Activated CD8-positive, alpha-beta T cell treated with anti-CD3 and anti-CD28 coated beads for 36 hours (primary cell): ENCODE measurements at regions not wholly inside any gene's neighbourhood (a gene's known extent, or its start where the extent isn't known, plus 50 kb on each side); places are given as distances from the start of the nearest gene placed in this dataset.

ENCODE experiments used
- ATAC-seq: fragments of 200-7000 bp; cut with Tn5 transposase; one replicate; pipeline ENCODE4 v1.10.0; 2021; ENCODE audit warnings: mild to moderate bottlenecking, moderate library complexity
- CTCF ChIA-PET: fragments of 350-600 bp; sonication (Branson Sonifier 250); formaldehyde crosslinking; loops from one replicate; lab custom pipeline; 2021; ENCODE audit warnings: antibody characterized with exemption; lab: Charles Lee
- POLR2A ChIA-PET: fragments of 350-600 bp; sonication (Branson Sonifier 250); formaldehyde crosslinking; loops from one replicate; lab custom pipeline; 2021; ENCODE audit warnings: antibody characterized with exemption; lab: Charles Lee
- DNase-seq: peaks from one replicate; pipeline ENCODE4 v3.0.0-alpha.2; 2020
- H3K27ac Mint-ChIP-seq: one replicate; pipeline ENCODE4 v1.8.0; 2021; ENCODE audit warnings: mild to moderate bottlenecking, mixed read lengths
- H3K27me3 Mint-ChIP-seq: one replicate; pipeline ENCODE4 v1.8.0; 2021; ENCODE audit warnings: mixed read lengths
- H3K36me3 Mint-ChIP-seq: one replicate; pipeline ENCODE4 v1.8.0; 2021; ENCODE audit warnings: low read depth, mixed read lengths
- H3K4me1 Mint-ChIP-seq: one replicate; pipeline ENCODE4 v1.8.0; 2021; ENCODE audit warnings: low read depth, mixed read lengths
- H3K4me3 Mint-ChIP-seq: one replicate; pipeline ENCODE4 v1.8.0; 2021; ENCODE audit warnings: mild to moderate bottlenecking, moderate library complexity, mixed read lengths
- H3K9me3 Mint-ChIP-seq: one replicate; pipeline ENCODE4 v1.8.0; 2021; ENCODE audit warnings: mixed read lengths
- CTCF ChIP-seq: fragments of 200-600 bp; IDR thresholded peaks from one replicate; pipeline ENCODE4 v1.8.0; 2022; ENCODE audit warnings: antibody characterized with exemption, mild to moderate bottlenecking
- intact Hi-C: fragments of 100-400 bp; cut with micrococcal nuclease; formaldehyde crosslinking; loops from one replicate; pipeline ENCODE4 v1.10.0; 2022

GRCh38 chr13:44030615-44031014 lies 150.9 kb downstream of the LACC1 start:
- no peak for DNase-seq
- H3K27ac Mint-ChIP-seq: no peak overlapping the region
- no peaks in the 10 kb centered on the region for H3K9me3 Mint-ChIP-seq
- ATAC-seq: no peak
- no peak overlapping the region for H3K4me3 Mint-ChIP-seq
- TF ChIP-seq CTCF: no peak
- ChIA-PET CTCF (no interaction called here), POLR2A (interaction anchor here (0.6 kb wide), 1 partner anchor 210 kb away, joined by 3 read pairs; no protein-coding TSS in a partner anchor)
- no peaks in the 10 kb centered on the region for H3K4me1 Mint-ChIP-seq
- no peaks in the 10 kb centered on the region for H3K36me3 Mint-ChIP-seq
- H3K27me3 Mint-ChIP-seq: peaks cover 2% of the 10 kb centered on the region
- intact Hi-C loops: no loop called here

DNA sequence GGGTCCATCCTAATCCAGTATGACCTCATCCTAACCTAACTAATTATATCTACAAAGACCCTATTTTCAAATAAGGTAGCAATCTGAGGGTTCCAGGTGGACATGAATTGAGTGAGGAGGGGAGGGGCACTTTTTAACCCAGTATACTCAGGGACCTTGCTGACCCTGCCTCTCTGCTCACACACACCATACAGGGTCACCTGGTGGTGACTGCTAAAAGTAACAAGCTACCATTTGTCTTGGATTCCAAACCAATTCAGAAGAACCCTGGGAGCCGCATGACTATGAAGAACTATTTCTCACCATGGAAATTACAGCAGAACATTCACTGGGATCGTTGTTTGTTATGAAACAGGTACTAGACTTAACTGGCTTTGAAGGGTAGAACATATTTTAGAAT lies 151.9 kb downstream of the LACC1 start:
- DNase-seq: no peak
- H3K27ac Mint-ChIP-seq: no peak overlapping the region
- H3K4me3 Mint-ChIP-seq: no peak overlapping the region
- intact Hi-C loops: no loop called here
- H3K4me1 Mint-ChIP-seq: no peaks in the 10 kb centered on the region
- no peak for TF ChIP-seq CTCF
- POLR2A ChIA-PET: interaction anchor here (0.5 kb wide), 1 partner anchor 8 kb away, joined by 5 read pairs; no protein-coding TSS in a partner anchor
- CTCF ChIA-PET: no interaction called here
- no peaks in the 10 kb centered on the region for H3K36me3 Mint-ChIP-seq
- H3K27me3 Mint-ChIP-seq: peaks cover 2% of the 10 kb centered on the region
- no peak for ATAC-seq
- no peaks in the 10 kb centered on the region for H3K9me3 Mint-ChIP-seq

GRCh38 chr13:44032802-44033201 lies 153.1 kb downstream of the LACC1 start:
- no peaks in the 10 kb centered on the region for H3K9me3 Mint-ChIP-seq
- ATAC-seq (no peak), DNase-seq (no peak)
- ChIA-PET CTCF (no interaction called here), POLR2A (no interaction called here)
- intact Hi-C loops: no loop called here
- H3K4me3 Mint-ChIP-seq: no peak overlapping the region
- H3K36me3 Mint-ChIP-seq: no peaks in the 10 kb centered on the region
- no peaks in the 10 kb centered on the region for H3K27me3 Mint-ChIP-seq
- no peak for TF ChIP-seq CTCF
- H3K4me1 Mint-ChIP-seq: no peaks in the 10 kb centered on the region
- H3K27ac Mint-ChIP-seq: no peak overlapping the region

DNA sequence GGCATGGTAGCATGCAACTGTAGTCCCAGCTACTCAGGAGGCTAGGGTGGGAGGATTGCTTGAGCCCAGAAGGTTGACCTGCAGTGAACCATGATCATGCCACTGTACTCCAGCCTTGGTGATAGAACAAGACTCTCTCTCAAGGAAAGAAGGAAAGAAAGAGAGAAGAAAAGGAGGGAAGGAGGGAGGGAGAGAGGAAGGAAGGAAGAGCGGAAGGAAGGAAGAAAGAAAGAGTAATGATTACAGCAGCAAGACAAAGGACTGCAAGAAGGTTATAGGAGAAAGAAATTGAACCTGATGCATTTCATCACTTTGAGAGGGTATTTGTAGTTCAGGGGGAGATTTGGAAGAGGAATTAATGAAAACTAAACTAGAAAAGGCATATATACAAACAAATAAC lies 155.7 kb downstream of the LACC1 start:
- POLR2A ChIA-PET: no interaction called here
- Mint-ChIP-seq H3K4me1 (no peaks in the 10 kb centered on the region), H3K9me3 (no peaks in the 10 kb centered on the region), H3K36me3 (no peaks in the 10 kb centered on the region), H3K27me3 (peaks cover 2% of the 10 kb centered on the region), H3K27ac (no peak overlapping the region), H3K4me3 (no peak overlapping the region)
- TF ChIP-seq CTCF: no peak
- CTCF ChIA-PET: no interaction called here
- intact Hi-C loops: no loop called here
- DNase-seq (no peak), ATAC-seq (no peak)

DNA sequence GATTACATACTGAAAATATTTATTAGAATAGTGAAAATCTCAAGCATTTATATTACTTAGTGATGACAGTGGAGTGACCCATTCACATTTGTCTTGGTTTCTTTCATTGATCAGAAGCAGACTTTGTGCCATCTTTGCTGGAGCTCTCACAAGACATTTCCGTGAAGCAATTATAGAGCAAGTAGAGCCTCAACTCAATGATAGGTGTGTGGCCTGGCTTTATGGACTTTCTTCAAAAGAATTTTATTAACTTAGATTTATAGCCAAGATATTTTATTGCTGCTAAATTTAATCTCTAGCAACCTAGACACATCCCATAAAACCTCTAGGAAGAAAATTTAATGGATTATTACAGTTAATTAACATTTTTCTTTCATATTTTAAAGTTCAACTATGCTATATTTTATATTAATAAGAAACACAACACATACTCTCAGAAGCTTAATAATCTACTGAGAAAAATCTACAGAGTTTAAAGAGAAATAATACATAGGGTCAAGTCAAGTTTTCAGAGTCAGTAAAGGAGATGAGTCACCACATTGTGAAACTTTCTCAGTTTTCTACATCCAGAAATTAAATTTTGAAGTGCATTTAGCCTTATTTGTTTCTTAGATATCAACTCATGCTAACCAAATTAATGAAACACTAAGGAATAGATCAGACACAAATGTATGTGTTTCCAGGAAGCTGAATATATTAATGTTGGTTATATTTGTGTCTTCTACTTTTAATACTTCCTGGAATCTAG lies 160.5 kb downstream of the LACC1 start:
- Mint-ChIP-seq H3K27ac (no peak overlapping the region), H3K36me3 (no peaks in the 10 kb centered on the region), H3K4me3 (no peak overlapping the region), H3K27me3 (peaks cover 4% of the 10 kb centered on the region), H3K9me3 (no peaks in the 10 kb centered on the region), H3K4me1 (no peaks in the 10 kb centered on the region)
- CTCF ChIA-PET: no interaction called here
- DNase-seq: no peak
- ATAC-seq: no peak
- POLR2A ChIA-PET: no interaction called here
- intact Hi-C loops: no loop called here
- no peak for TF ChIP-seq CTCF
